Thymus (tissue), 11 donors: ENCODE measurements at regions not wholly inside any gene's neighbourhood (a gene's known extent, or its start where the extent isn't known, plus 50 kb on each side); places are given as distances from the start of the nearest gene placed in this dataset.

ENCODE experiments used
- DNase-seq, 9 donors: peaks; one replicate each; pipeline ENCODE4 v3.0.0-alpha.2; 2013; ENCODE audit warnings: low spot score in 9 of 9, low read depth in 6 of 9, missing footprints in 1 of 9
- H3K27ac ChIP-seq, 2 donors: one replicate each; pipeline ENCODE4 v1.5.1; 2013; ENCODE audit warnings: control low read depth in 1 of 2, low read depth in 1 of 2, low read length in 1 of 2, mild to moderate bottlenecking in 1 of 2, moderate library complexity in 1 of 2
- H3K27me3 ChIP-seq, 2 donors: one replicate each; pipeline ENCODE4 v1.5.1; 2013; ENCODE audit warnings: low read length in 1 of 2; ENCODE audit not compliant: control insufficient read depth in 2 of 2, insufficient read depth in 1 of 2
- H3K36me3 ChIP-seq, 2 donors: one replicate each; pipeline ENCODE4 v1.5.1; 2013; ENCODE audit warnings: low read length in 1 of 2, mild to moderate bottlenecking in 1 of 2, moderate library complexity in 1 of 2; ENCODE audit not compliant: control insufficient read depth in 2 of 2, insufficient read depth in 2 of 2
- H3K4me1 ChIP-seq, 2 donors: one replicate each; pipeline ENCODE4 v1.5.1; 2013; ENCODE audit warnings: low read length in 2 of 2; ENCODE audit not compliant: control insufficient read depth in 2 of 2, insufficient read depth in 2 of 2
- H3K4me3 ChIP-seq, 2 donors: one replicate each; pipeline ENCODE4 v1.5.1; 2013; ENCODE audit warnings: low read length in 2 of 2, control low read depth in 1 of 2, mild to moderate bottlenecking in 1 of 2
- H3K9me3 ChIP-seq, 2 donors: one replicate each; pipeline ENCODE4 v1.5.1; 2013; ENCODE audit warnings: low read length in 1 of 2, mild to moderate bottlenecking in 1 of 2; ENCODE audit not compliant: control insufficient read depth in 2 of 2, insufficient read depth in 1 of 2
- WGBS: extraction: QIAGEN DNeasy Blood & Tissue Kit; methylation state at CpG from one replicate; pipeline ENCODE4 v1.1.7; 2013; 5-methylcytosine and 5-hydroxymethylcytosine counted together
- donor health status: healthy.

DNA sequence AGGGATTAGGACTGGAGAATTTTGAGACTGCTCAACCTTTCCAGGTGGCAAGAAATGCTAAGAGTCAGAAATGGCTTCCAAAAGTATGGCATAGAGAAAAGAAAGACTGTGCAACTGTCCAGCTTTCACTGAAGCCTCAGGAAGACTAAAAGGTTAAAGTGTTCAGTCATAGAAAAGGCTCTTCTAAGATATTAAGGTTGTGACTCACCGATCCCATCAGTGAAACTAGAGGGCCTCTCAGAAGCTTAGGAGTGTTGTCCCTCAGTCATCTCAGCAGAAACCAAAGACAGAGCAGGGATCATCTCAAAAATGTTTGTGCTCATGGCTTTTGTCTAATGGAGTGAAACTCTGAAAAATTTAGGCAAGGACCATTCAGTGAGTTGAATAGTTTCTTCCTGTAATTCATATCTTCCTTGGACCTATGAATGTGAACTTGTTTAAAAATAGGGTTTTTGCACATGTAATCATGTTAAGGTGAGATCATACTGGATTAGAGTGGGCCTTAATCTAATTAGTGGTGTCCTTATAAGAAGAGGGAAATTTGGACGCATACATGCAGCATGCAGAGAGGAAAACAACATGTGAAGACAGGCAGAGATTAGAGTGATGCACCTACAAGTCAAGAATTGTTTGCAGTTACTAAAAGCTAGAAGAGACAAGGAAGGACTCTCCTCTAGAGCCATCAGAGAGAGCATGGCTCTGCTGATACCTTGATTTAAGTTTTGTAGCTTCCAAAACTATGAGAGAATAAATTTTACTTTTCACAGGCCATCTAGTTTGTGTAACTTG is 71.3 kb downstream of the RPE65 start:
- WGBS, result 95% methylated on average over 2 of the region's 2 CpGs
- H3K27me3 ChIP-seq, result no peaks in the 10 kb centered on the region
- H3K9me3 ChIP-seq, result no peaks in the 10 kb centered on the region
- no peak overlapping the region for H3K27ac ChIP-seq
- no peaks in the 10 kb centered on the region for H3K36me3 ChIP-seq
- DNase-seq, result no peak
- H3K4me3 ChIP-seq, result no peak overlapping the region
- H3K4me1 ChIP-seq, result no peaks in the 10 kb centered on the region

DNA sequence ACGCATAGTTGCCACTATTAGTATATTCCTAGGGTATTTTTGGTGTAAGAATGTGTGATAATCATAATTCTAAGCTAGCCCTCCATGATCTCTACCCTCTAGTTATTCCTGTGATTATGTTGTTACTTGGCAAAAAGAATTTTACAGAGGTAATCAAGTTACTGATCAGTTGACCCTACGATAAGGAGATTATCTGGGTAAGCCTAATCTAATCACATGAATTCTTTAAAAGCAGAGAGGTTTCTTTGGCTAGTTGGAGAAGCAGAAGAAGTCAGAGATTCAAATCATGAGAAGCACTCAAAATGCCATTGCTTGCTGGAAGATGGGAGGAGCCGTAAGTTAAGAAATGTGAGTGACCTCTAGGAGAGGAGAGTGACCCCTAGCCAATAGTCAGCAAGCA is 72.7 kb downstream of the RPE65 start:
- no peaks in the 10 kb centered on the region for H3K36me3 ChIP-seq
- H3K27ac ChIP-seq, result no peak overlapping the region
- H3K27me3 ChIP-seq, result no peaks in the 10 kb centered on the region
- no peaks in the 10 kb centered on the region for H3K4me1 ChIP-seq
- 94% methylated on average over 3 of the region's 3 CpGs for WGBS
- DNase-seq, result no peak
- H3K4me3 ChIP-seq, result no peak overlapping the region
- no peaks in the 10 kb centered on the region for H3K9me3 ChIP-seq

DNA sequence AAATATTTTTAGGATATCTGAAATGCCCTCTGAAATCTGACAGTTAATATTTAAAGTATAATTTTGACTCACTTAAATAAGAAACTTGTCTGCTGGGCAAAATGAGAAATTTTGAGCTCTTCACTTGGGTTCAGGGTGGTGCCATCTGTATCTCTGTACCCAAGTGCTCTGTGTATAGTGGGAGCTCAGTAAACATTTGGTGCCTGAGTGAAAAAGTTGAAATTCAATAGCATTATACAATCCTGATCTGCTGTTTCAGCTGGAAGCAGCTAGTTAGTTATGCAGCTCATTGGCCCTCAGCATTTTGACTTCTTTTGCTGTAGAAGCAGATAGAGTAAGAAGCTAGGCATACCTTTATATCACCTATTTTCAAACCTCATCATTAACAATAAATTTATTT is 73.3 kb downstream of the RPE65 start:
- no peaks in the 10 kb centered on the region for H3K4me1 ChIP-seq
- H3K9me3 ChIP-seq, result no peaks in the 10 kb centered on the region
- H3K4me3 ChIP-seq, result no peak overlapping the region
- no peaks in the 10 kb centered on the region for H3K36me3 ChIP-seq
- H3K27ac ChIP-seq, result no peak overlapping the region
- no peak for DNase-seq
- H3K27me3 ChIP-seq, result no peaks in the 10 kb centered on the region

DNA sequence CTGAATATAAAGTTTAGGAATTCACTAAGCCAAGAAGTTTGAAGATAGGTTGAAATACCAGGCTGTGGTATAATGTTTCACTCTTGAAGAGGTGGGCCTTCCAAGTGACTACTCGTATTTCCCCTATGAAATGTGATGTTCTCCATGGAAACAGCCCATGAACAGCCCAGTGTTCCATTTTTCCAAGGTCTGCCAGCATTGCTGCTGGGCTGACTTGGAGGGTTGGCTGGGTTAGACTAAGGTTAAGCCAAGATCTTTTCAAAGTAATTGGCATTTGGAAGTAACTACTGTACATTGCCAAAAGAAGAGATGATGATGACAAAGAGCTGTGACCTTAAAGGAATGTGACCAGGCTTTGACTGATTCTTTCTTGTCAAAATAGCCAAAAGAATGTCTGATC is 73.8 kb downstream of the RPE65 start:
- 80% methylated on average over 1 of the region's 1 CpG for WGBS
- Histone ChIP-seq H3K27ac (no peak overlapping the region), H3K4me3 (no peak overlapping the region), H3K27me3 (no peaks in the 10 kb centered on the region), H3K36me3 (no peaks in the 10 kb centered on the region), H3K9me3 (no peaks in the 10 kb centered on the region), H3K4me1 (no peaks in the 10 kb centered on the region)
- no peak for DNase-seq

DNA sequence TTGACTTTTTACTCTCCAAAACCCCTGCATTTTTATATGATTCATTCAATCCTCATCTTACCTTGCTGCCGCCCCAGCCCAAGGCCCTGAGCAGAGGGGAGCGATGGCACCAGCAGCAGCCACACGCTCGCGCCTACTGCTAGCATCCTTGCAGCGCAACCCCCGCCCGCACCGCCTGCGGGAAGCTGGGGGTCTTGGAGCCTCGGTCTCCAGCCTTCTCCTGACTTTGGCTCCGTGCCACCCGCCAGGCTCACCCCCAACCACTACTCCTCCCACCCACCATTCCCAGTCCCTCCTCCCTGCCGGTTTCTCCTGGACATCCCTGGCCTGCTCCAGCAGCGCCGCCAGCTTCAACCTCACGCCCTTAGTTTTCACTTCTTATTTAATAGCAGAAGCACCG is 76.6 kb downstream of the RPE65 start:
- Histone ChIP-seq H3K4me3 (no peak overlapping the region), H3K4me1 (no peaks in the 10 kb centered on the region), H3K9me3 (no peaks in the 10 kb centered on the region), H3K36me3 (no peaks in the 10 kb centered on the region), H3K27ac (no peak overlapping the region), H3K27me3 (no peaks in the 10 kb centered on the region)
- WGBS, result 97% methylated on average over 18 of the region's 18 CpGs
- no peak for DNase-seq

DNA sequence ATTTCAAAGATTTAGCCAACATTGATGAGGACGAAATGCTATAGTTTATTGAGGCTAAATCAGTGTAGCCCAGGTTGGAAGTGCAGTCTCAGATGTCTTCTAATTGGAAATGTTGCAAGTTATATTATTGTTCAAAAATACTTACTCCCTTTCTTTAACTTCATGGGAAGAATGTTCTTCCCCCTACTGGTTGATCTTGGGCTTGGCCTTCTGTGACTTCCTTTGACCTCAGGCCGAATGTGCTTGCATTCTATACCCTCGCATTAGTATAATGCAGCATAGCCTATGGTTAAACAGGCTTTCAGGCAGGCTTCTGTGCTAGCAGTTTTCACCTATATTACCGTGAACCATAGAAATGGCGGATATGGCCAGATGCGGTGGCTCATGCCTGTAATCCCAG is 77.3 kb downstream of the RPE65 start:
- Histone ChIP-seq H3K4me3 (no peak overlapping the region), H3K9me3 (no peaks in the 10 kb centered on the region), H3K4me1 (no peaks in the 10 kb centered on the region), H3K27ac (no peak overlapping the region), H3K27me3 (no peaks in the 10 kb centered on the region), H3K36me3 (no peaks in the 10 kb centered on the region)
- DNase-seq, result no peak
- 97% methylated on average over 6 of the region's 6 CpGs for WGBS

DNA sequence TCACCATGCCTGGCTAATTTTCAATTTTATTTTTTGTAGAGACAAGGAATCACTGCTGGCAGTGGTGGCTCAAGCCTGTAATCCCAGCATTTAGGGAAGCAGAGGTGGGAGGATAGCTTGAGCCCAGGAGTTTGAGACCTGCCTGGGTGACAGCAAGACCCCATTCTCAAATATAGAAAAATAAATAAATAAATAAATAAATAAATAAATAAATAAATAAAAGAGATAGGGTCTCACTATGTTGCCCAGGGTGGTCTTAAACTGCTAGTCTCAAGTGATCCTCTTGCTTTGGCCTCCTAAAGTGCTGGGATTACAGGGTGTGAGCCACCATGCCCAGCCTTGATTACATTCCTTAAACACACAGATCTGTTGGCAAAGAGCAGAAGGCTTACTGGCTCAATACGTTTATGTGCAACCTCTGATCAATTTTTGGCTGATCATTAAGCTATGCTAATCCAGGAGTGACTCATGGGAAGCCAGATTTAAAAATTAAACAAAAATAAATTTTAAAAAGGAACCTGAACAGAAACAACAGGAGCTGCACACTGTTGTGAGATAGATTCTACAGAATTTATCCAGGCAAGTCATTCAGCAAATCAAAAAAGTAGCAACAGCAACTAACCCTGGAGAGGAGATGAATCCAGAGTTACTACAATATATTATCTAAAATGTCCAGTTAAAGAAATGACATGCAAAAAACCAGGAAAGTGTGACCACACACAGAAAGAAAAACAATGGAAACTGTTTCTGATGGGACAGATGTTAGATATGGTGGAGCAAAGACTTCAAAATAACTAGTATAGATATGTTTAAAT is 79.4 kb downstream of the RPE65 start:
- 88% methylated on average over 1 of the region's 1 CpG for WGBS
- Histone ChIP-seq H3K36me3 (no peaks in the 10 kb centered on the region), H3K9me3 (no peaks in the 10 kb centered on the region), H3K27me3 (no peaks in the 10 kb centered on the region), H3K4me1 (no peaks in the 10 kb centered on the region), H3K27ac (no peak overlapping the region), H3K4me3 (no peak overlapping the region)
- no peak for DNase-seq

DNA sequence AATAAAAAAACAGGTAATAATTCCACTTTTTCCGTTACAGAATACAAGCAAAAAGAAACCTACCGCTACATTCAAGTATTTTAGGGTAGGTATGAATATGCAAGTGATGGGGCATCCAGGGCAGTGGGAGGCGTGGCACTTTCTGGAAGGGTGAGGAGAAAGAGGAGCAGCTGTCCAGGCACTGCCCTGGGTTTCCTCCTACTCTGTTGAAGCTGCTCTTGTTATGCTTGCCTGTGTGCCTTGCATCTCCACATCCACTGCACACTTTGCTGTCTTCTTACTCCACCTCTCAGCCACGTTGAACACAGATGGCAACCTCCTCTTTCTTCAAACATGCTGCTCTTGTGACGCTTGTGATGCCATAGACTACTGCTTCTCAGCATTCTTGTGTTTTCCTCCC is 83.2 kb downstream of the RPE65 start:
- H3K4me3 ChIP-seq, result no peak overlapping the region
- no peaks in the 10 kb centered on the region for H3K36me3 ChIP-seq
- no peak overlapping the region for H3K27ac ChIP-seq
- H3K4me1 ChIP-seq, result no peaks in the 10 kb centered on the region
- H3K9me3 ChIP-seq, result no peaks in the 10 kb centered on the region
- no peak for DNase-seq
- 94% methylated on average over 5 of the region's 5 CpGs for WGBS
- H3K27me3 ChIP-seq, result no peaks in the 10 kb centered on the region

DNA sequence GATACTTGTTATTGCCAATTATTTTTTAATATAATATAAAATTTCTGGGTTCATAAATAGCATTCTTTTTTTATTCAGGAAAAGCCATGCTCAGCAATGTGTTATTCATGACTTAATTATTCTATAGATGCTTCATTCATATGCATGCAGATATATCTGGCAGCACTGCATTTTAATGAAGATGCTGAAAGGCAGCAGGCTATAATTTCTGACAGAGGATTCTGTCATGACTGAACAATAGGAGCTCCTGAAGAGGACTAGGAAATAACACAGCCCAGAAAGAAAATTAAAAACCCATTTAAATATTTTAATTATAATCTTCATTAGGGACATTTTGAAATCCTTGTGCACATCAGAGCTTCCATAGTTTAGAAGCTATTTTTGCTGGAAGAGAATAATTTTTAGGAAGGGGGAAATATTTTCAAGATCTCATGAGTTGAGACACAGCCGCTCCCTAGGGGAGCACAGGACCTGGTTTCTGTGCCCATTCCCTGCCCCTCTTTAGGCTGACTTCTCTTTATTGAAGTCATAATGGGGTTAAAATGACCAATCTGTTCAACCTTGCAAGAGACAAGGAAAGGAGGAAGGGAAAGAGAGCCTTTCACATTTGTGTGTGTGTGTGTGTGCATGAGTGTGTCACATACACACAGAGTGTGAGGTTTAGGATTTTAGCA is 83.9 kb downstream of the RPE65 start:
- Histone ChIP-seq H3K9me3 (no peaks in the 10 kb centered on the region), H3K27me3 (no peaks in the 10 kb centered on the region), H3K4me3 (no peak overlapping the region), H3K27ac (no peak overlapping the region), H3K36me3 (no peaks in the 10 kb centered on the region), H3K4me1 (no peaks in the 10 kb centered on the region)
- WGBS, result 99% methylated on average over 1 of the region's 1 CpG
- no peak for DNase-seq
